Hepatocyte (in vitro differentiated cells): ENCODE measurements at regions not wholly inside any gene's neighbourhood (a gene's known extent, or its start where the extent isn't known, plus 50 kb on each side); places are given as distances from the start of the nearest gene placed in this dataset.

Experiments
- CTCF ChIP-seq: fragments of 200-600 bp; sonication (generic); IDR thresholded peaks from 2 replicates; pipeline ENCODE4 v1.5.1; 2016; ENCODE audit warnings: antibody characterized with exemption, mild to moderate bottlenecking; ENCODE audit not compliant: poor library complexity
- EZH2 ChIP-seq: fragments of 200-600 bp; sonication (generic); IDR thresholded peaks from 2 replicates; pipeline ENCODE4 v1.6.1; 2016; ENCODE audit warnings: antibody characterized with exemption, mild to moderate bottlenecking, borderline replicate concordance
- EZH2phosphoT487 ChIP-seq: fragments of 200-600 bp; sonication (generic); IDR thresholded peaks from one replicate; pipeline ENCODE4 v1.6.1; 2018; ENCODE audit warnings: antibody characterized with exemption, mild to moderate bottlenecking, low read depth, moderate library complexity; ENCODE audit not compliant: unreplicated experiment, severe bottlenecking

- TF ChIP-seq EZH2phosphoT487 (no peak), CTCF (no peak), EZH2 (no peak)
Measured at GRCh38 chr22:47902646-47903180, 1140.3 kb downstream of the TBC1D22A start.
